ENCODE measurements at regions not wholly inside any gene's neighbourhood (a gene's known extent, or its start where the extent isn't known, plus 50 kb on each side); places are given as distances from the start of the nearest gene placed in this dataset.

- peak; percentile 28; the same call in 1 of the 2 replicates for TF ChIP-seq CTBP1 (IDR thresholded peaks at IDR 0.05; ENCODE audit: borderline replicate concordance)
- TF ChIP-seq PBX2 (CRISPR knock-in tag; IDR thresholded peaks at IDR 0.05; ENCODE audit: low read depth): no peak
- no peak; the same call in 1 of the 2 replicates for TF ChIP-seq PBX2 (tag; conservative IDR thresholded peaks at IDR 0.05; ENCODE audit: low read depth)
- TF ChIP-seq RBM25 (IDR thresholded peaks at IDR 0.05; ENCODE audit: low read depth, low read length, severe bottlenecking): no peak
- no peak for TF ChIP-seq DNMT1 (IDR thresholded peaks at IDR 0.05)
- TF ChIP-seq TAF1 (IDR thresholded peaks at IDR 0.05; ENCODE audit: control insufficient read depth, extremely low read depth, insufficient read depth, low read length, severe bottlenecking): peak; percentile 21
- TF ChIP-seq ZNF311 (CRISPR knock-in tag; IDR thresholded peaks at IDR 0.05): no peak
- TF ChIP-seq USF2 (CRISPR knock-in tag; IDR thresholded peaks at IDR 0.05): no peak
- TF ChIP-seq, protein P1, sequence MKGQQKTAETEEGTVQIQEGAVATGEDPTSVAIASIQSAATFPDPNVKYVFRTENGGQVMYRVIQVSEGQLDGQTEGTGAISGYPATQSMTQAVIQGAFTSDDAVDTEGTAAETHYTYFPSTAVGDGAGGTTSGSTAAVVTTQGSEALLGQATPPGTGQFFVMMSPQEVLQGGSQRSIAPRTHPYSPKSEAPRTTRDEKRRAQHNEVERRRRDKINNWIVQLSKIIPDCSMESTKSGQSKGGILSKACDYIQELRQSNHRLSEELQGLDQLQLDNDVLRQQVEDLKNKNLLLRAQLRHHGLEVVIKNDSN (CRISPR knock-in tag; IDR thresholded peaks at IDR 0.05): no peak
- no peak for TF ChIP-seq SMAD1 (IDR thresholded peaks at IDR 0.05; ENCODE audit: low read depth, low read length, partially characterized antibody)
- peak in 1 of 2 experiments; percentile 56; a peak in 1 of 4 replicates for TF ChIP-seq KDM1A (IDR thresholded peaks at IDR 0.05)
- no peak for TF ChIP-seq ZNF143 (CRISPR knock-in tag; IDR thresholded peaks at IDR 0.05)
- TF ChIP-seq, protein P2, sequence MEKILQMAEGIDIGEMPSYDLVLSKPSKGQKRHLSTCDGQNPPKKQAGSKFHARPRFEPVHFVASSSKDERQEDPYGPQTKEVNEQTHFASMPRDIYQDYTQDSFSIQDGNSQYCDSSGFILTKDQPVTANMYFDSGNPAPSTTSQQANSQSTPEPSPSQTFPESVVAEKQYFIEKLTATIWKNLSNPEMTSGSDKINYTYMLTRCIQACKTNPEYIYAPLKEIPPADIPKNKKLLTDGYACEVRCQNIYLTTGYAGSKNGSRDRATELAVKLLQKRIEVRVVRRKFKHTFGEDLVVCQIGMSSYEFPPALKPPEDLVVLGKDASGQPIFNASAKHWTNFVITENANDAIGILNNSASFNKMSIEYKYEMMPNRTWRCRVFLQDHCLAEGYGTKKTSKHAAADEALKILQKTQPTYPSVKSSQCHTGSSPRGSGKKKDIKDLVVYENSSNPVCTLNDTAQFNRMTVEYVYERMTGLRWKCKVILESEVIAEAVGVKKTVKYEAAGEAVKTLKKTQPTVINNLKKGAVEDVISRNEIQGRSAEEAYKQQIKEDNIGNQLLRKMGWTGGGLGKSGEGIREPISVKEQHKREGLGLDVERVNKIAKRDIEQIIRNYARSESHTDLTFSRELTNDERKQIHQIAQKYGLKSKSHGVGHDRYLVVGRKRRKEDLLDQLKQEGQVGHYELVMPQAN (IDR thresholded peaks at IDR 0.05; ENCODE audit: borderline replicate concordance): no peak
- TF ChIP-seq ARNT (IDR thresholded peaks at IDR 0.05): no peak; a peak in 1 of 4 replicates
- TF ChIP-seq SETDB1 (IDR thresholded peaks at IDR 0.05; ENCODE audit: low read length): no peak
- TF ChIP-seq MXI1 (IDR thresholded peaks at IDR 0.05; ENCODE audit: low read depth, low read length): no peak
- no peak for TF ChIP-seq RBM17 (IDR thresholded peaks at IDR 0.05; ENCODE audit: borderline replicate concordance, low read depth, low read length)
- TF ChIP-seq TAF9B (IDR thresholded peaks at IDR 0.05; ENCODE audit: partially characterized antibody): no peak
- peak; percentile 55 for TF ChIP-seq FOXM1 (IDR thresholded peaks at IDR 0.05; ENCODE audit: low read depth)
- TF ChIP-seq FOXM1 (CRISPR knock-in tag; IDR thresholded peaks at IDR 0.05; ENCODE audit: low read depth): no peak
Measured at GRCh38 chr12:71299541-71300376, 139.8 kb upstream of the LGR5 start (continued).
